ENCODE measurements at regions not wholly inside any gene's neighbourhood (a gene's known extent, or its start where the extent isn't known, plus 50 kb on each side); places are given as distances from the start of the nearest gene placed in this dataset.

- no peak for DNase-seq (ENCODE audit: low spot score)
- POLR2A ChIA-PET: no interaction called here
- BruUV-seq (replicated peaks): no TSS peak
- in situ Hi-C loops (cut with HindIII; ENCODE audit: extremely low pct_ligation_motif_present, low pct_unique_long_range_greater_than_20kb) (no loop called here), intact Hi-C loops (cut with micrococcal nuclease; ENCODE audit: unreplicated experiment) (no loop called here)
- Histone ChIP-seq H3K79me2 (ENCODE audit: insufficient read depth, low read length) (no peaks in the 10 kb centered on the region), H3K4me2 (ENCODE audit: low read depth, low read length) (no peak overlapping the region), H4K20me1 (ENCODE audit: insufficient read depth, low read length) (no peaks in the 10 kb centered on the region), H3K4me1 (ENCODE audit: insufficient read depth, low read length) (no peaks in the 10 kb centered on the region), H2AFZ (ENCODE audit: low read length) (no peak overlapping the region), H3K9ac (ENCODE audit: insufficient read depth, low read depth, low read length) (no peak overlapping the region), H3K9me3 (ENCODE audit: low read length) (peaks cover 40% of the 10 kb centered on the region), H3K4me3 (replicated peaks in 1 of 3; ENCODE audit: insufficient read depth in 1 of 3, low read depth in 2 of 3, low read length in 3 of 3) (no peak overlapping the region), H3K27ac (ENCODE audit: extremely low read length, insufficient read depth, low read length) (no peak overlapping the region), H3K27me3 (ENCODE audit: control insufficient read depth in 1 of 2, insufficient read depth in 2 of 2, low read length in 2 of 2) (no peaks in the 10 kb centered on the region), H3K36me3 (replicated peaks in 1 of 2; ENCODE audit: control insufficient read depth in 1 of 2, insufficient read depth in 2 of 2, low read length in 2 of 2) (no peaks in the 10 kb centered on the region)
- no peak for TF ChIP-seq ZNF652 (CRISPR knock-in tag; IDR thresholded peaks at IDR 0.05; ENCODE audit: borderline replicate concordance, low read depth)
- no peak for TF ChIP-seq MEIS1 (CRISPR knock-in tag; IDR thresholded peaks at IDR 0.05; ENCODE audit: borderline replicate concordance)
- no peak for TF ChIP-seq ZNF451 (CRISPR knock-in tag; IDR thresholded peaks at IDR 0.05)
- no peak for TF ChIP-seq ZSCAN9 (CRISPR knock-in tag; IDR thresholded peaks at IDR 0.05; ENCODE audit: borderline replicate concordance)
- TF ChIP-seq THAP11 (CRISPR knock-in tag; IDR thresholded peaks at IDR 0.05): no peak
- no peak for TF ChIP-seq MYPOP (CRISPR knock-in tag; IDR thresholded peaks at IDR 0.05)
- TF ChIP-seq ZNF333 (CRISPR knock-in tag; IDR thresholded peaks at IDR 0.05; ENCODE audit: borderline replicate concordance): no peak
- TF ChIP-seq HNF4A (CRISPR knock-in tag; IDR thresholded peaks at IDR 0.05): no peak
- no peak for TF ChIP-seq ZNF558 (CRISPR knock-in tag; IDR thresholded peaks at IDR 0.05; ENCODE audit: borderline replicate concordance)
- no peak for TF ChIP-seq SP1 (IDR thresholded peaks at IDR 0.05)
- no peak for TF ChIP-seq SP1 (CRISPR knock-in tag; IDR thresholded peaks at IDR 0.05)
- no peak for TF ChIP-seq DPF2 (CRISPR knock-in tag; IDR thresholded peaks at IDR 0.05; ENCODE audit: borderline replicate concordance, low read depth)
- no peak for TF ChIP-seq HDAC6 (IDR thresholded peaks at IDR 0.05; ENCODE audit: low read depth, low read length)
- no peak for TF ChIP-seq HDAC1 (CRISPR knock-in tag; IDR thresholded peaks at IDR 0.05)
- no peak for TF ChIP-seq TCF12 (IDR thresholded peaks at IDR 0.05)
- TF ChIP-seq TCF12 (CRISPR knock-in tag; IDR thresholded peaks at IDR 0.05): no peak
- TF ChIP-seq GTF2F1 (IDR thresholded peaks at IDR 0.05; ENCODE audit: low read length): no peak
- CTCF ChIA-PET (ENCODE audit: low intra/inter-chr PET ratio, low total read pairs): no interaction called here
- FAIRE-seq: no peak
- ATAC-seq: no peak
- 4% methylated on average over 4 of the region's 4 CpGs for WGBS (ENCODE audit: low lambda C conversion rate)
Measured at GRCh38 chr1:81387446-81387845, 413.3 kb upstream of the ADGRL2 start.

Data from HepG2 (cell line).